ENCODE measurements at regions not wholly inside any gene's neighbourhood (a gene's known extent, or its start where the extent isn't known, plus 50 kb on each side); places are given as distances from the start of the nearest gene placed in this dataset.

GRCh38 chr15:93656041-93656440 lies 567.0 kb upstream of the RGMA start:
- TF ChIP-seq FOXP2 (optimal IDR thresholded peaks at IDR 0.05; ENCODE audit: borderline replicate concordance, extremely low read depth, extremely low read length, insufficient read depth) (no peak), POLR2AphosphoS5 (IDR thresholded peaks at IDR 0.05; ENCODE audit: low read depth, low read length) (no peak), TAF1 (IDR thresholded peaks at IDR 0.05; ENCODE audit: borderline replicate concordance, insufficient read depth, low read length) (no peak)

Data from PFSK-1 (cell line).